HG03378 (cell line): ENCODE measurements at regions not wholly inside any gene's neighbourhood (a gene's known extent, or its start where the extent isn't known, plus 50 kb on each side); places are given as distances from the start of the nearest gene placed in this dataset.

Experiments used
- ATAC-seq: cut with Tn5 transposase; IDR thresholded peaks from one replicate; pipeline ENCODE4 v1.9.1; 2021; ENCODE audit warnings: mild to moderate bottlenecking, moderate library complexity; ENCODE audit not compliant: unreplicated experiment

DNA sequence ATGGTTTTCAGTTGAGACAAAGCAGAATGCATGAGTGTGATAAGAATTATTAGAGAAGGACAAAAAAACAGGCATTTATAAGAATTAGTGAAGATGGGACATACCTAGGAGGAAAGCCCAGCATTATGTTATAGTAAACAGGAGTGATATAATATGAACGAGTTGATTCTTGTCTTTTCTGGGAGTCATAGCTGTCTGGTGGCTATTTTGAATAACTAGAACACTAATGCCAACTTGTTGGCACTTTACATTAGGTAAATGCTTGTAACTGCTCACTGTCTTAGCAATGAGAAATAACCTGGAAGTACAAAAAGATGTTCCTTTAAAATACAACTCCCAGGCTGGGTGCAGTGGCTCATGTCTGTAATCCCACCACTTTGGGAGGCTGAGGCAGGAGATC is 540.8 kb upstream of the SPHKAP start:
- ATAC-seq, result no peak

DNA sequence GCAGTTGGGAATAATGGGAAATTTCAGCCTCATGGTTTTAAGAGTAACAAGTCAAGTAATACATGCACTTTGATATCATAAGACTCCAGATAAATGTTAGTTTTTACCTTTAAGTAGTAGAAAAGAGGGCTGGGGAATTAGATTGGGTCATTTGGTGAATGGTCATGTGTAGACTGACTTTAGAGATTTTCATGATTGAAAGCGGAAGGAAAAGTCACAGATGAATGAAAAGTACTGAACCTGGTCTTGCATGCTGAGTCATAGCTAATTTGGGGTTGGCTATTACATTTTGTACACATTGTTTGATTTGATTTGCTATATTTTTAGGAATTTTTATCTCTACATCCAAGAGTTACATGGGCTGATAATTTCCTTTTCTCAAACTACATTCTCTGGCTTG is 539.4 kb upstream of the SPHKAP start:
- ATAC-seq, result no peak

DNA sequence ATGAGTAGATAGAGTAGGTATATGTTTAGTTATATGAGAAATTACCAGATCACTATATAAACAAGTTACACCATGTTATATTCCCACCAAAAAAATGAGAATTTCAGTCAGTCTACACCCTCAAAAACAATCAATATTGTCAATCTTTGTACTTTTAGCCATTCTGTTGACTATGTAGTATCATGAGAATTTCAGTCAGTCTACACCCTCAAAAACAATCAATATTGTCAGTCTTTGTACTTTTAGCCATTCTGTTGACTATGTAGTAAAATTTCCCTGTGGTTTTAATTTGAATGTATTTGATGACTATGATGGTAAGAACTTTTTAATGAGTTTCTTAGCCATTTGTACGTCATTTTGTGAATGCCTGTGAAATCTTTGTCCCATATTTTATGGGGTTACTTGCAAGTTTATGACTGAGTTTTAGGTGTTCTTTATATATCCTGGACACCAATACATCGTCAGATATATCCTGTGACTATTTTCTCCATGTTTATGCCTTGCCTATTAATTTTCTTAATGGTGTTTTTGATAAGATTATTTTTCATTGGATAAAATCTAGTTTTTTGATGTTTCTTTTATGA is 528.4 kb upstream of the SPHKAP start:
- no peak for ATAC-seq

DNA sequence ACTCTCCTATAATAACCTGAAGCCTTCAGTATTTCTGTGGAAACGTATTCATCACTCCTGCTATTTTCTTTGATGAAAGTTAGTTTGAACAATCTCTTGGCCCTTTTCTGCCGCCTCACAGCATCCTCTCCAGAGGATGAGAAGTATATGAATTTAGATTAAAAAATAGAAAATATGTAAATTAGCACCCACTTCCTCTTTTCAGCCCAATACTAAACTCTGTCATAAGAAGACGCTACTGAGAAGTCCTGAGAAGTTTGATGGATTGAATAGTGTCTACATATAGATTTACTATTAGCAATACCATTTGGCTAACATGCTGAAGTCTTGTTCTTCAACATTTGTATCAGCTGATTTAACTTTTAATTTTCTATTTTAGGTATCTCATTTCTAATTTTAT is 526.4 kb upstream of the SPHKAP start:
- no peak for ATAC-seq

DNA sequence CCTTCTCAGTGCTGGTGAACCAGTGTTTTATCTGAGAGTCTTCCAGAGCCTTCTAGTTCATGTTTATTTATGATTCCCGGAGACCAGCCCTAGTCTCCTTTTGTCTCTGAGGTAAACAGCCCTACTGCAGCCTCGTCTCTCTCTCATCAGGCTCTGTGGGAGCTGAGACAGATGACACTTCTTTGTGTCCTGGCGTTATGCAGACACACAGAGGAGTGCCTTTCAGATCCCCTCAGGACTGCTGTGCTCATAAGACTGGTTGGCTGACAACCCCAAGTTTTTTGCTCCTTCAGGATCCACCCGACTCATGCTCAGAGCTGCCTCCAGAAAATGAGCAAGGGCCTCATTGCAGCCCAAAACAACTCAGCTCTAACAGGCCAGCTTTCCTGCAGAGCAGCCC is 523.8 kb upstream of the SPHKAP start:
- ATAC-seq, result no peak

DNA sequence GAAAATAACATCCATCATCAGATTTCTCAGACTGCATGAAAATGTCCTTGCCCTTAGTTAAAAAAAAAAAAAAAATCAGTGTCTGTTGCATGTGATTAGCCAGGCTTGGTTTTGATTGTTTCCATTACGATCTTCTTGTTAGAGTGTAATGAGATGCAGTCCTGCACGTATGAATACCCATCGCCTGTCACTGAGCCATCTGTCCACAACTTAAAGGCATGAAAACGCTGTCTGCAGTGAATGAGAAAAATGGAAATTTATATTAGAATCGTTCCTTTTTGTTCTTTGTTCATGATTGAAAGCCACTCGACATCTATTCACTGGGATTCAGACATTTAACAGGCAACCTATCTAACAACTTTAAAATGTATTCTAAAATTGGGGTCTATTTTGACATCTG is 521.7 kb upstream of the SPHKAP start:
- ATAC-seq, result no peak

DNA sequence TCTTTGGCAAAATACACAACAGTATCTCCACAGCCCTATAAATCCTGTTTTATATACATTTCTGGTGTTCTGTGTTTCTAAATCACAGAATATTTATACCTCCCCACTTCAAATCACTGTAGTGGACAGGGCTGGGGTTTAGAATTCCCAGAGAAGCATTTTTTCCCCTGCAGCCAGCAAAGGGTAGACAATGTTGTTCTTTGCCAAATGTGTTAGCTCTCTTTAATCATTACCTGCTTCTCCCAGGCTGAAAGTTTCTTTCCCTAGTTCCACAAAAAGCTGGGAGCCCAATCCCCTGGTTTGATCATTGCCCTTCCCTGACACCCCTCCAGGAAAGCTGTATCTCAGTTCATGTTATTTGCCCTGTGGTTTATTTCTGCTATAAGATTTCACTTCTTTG is 520.0 kb upstream of the SPHKAP start:
- no peak for ATAC-seq

DNA sequence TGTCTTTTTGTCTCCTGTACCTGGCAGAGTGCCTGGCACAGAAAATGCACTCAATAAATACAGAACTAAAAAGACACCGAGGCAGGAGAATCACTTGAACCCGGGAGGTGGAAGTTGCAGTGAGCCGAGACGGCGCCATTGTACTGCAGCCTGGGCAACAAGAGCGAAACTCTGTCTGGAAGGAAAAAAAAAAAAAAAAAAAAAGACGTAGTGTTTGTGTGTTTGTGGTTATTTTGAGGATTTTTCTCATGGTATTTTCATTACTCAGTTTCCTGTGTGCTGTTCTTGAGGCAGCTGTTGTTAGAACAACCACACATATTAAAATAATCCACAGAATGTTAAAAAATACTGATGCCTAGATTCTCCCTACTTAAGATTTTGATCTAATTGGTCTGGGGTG is 519.2 kb upstream of the SPHKAP start:
- ATAC-seq, result no peak

DNA sequence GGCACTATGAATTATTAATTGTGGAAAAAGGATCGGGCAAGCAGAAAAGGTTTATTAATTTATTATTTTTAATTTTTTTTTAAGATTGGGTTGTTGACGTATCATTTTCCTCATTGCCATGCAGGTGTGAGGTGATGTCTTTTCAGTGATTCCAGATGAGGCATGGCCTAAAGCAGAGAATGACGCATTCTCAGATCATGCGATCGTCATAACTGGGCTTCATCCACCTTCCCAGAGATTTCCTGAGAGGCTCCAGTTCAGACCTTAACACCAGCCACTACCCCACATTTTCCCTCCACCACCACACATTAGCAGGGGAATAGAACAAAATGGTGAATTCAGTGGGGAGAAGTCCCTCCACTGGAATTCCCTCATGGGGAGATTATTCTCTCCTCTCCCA is 518.4 kb upstream of the SPHKAP start:
- no peak for ATAC-seq

DNA sequence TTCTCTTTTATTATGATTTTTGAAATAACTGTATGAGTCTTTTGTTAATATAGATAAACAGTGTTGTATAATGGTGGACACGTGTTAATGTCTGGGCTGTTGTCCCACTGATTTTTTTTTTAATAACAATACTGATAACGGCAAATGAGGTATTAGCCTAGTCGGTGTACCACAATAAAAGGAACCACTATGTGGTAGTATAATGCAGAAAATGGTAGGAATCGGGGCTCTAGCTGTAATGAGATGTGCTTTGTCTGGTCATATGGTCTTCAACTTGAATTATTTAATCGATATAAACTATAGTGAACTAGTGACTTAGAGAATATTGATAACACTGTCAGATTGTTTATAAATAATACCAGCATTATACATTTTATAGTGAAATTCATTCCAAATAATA is 517.9 kb upstream of the SPHKAP start:
- no peak for ATAC-seq

DNA sequence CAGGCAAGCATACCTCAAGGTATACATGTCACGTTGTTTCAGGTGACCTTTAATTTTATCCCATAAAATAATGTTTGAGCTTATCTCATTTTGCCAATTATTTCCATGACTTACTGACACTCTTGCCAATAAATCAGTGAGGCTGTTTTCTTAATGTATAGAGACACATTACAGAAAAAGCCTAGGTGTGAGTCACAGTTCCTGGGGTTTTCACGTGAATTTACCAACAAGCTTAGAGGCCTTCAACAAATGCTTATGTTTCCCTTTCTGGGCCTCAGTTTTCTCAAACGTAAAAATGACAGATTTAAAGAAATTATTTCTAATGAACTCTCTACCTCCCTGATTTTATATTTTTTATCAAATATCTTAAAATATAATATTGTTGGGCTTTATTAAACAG is 517.5 kb upstream of the SPHKAP start:
- no peak for ATAC-seq

DNA sequence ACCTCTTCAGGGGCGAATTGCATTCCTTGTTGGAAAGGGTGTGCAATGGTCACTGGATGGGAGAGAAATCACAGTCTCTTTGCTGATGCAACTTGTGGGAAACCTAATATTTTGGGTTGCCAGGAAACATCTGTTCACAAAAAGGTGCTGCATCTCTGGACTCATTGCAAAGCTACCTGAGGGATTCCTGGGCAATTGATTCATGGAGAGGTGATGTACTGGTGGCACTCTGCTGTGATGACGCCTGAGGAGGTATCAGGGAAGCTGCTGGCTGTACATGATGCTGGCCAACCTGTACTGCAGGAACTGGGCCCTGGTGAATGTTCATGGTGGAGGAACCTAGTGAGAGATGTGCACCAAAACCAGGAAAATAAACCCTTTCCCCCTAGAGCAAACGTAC is 516.0 kb upstream of the SPHKAP start:
- no peak for ATAC-seq

DNA sequence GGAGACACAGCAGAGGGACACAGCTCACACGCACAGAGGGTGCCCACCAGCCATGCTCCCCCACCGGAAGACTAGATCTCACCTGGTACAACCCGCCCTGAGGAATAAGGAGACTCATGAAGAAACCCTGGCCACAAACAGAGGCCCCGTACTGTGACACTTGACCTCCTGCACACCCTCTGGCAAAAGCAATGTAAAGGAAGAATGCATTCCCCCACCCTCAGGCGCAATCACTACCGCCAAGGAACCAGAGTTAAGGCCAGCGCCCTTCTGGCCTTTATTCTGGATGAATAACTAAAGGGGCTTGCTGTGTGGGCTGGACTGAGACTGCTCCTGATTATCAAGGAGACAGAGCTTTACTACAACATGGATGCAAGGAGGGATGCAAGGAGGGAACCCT is 509.2 kb upstream of the SPHKAP start:
- ATAC-seq, result no peak

DNA sequence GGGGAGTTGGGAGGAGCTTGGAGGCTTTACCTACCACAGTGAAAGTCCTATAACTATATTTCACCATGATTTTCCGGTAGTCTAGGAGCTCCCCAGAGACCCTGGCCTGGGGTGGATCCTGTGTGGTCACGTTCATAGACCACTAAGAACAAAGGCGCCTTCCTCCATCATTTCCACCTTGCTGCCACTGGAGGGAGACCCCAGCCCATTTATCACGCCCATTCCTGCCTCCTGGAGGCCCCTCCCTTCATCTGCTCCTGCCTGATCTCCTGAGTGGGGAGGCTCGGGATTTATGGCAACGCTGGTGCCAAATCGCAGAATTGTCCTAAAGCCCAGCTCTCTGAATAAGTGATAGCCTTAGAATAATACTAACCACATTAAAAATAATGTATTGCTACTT is 507.6 kb upstream of the SPHKAP start:
- no peak for ATAC-seq

DNA sequence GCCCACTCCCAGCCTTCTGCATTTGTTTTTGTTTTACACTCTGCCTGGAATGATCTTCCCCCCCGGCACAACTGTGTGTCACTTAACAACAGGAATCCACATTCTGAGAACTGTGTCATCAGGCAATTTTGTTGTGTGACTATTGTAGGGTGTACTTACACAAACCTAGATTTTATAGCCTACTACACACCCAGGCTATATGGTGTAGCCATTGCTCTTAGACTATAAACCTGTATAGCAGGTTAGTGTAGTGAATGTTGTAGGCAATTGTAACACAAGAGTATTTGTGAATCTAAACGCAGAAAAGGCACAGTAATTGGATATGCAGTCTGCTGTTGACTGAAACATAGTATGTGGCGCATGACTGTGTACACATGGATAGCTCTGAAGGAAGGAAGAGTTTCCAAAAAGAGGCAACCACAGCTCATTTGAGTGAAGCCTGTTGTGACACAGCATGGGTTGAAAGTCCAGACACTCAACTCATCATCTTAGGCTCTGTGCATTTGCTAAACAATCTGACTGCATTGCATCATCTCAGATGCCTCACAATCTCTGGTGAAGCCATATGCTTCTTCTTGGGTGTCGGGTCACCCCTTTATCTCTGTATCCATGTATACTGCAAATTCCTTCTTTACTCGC is 506.6 kb upstream of the SPHKAP start:
- no peak for ATAC-seq

DNA sequence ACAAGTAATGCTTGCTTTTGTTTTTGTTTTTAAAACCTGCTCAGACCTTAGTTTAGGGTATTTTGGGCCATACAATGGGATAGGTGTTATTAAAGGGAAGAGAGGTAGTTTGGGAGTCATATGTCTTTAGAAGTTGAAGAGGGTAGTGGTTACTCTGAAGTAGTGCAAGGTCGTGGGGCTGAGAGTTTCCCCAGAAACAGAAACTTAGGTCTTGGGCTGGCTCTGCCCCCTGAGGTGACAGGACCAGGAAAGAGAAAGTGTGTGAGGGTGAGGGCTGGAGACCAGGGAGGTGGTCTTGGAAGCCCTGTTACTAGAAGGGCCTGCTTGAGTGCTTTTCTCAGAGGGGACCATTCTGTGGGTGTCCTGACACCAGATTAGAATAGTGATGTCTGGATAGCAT is 500.5 kb upstream of the SPHKAP start:
- ATAC-seq, result no peak

DNA sequence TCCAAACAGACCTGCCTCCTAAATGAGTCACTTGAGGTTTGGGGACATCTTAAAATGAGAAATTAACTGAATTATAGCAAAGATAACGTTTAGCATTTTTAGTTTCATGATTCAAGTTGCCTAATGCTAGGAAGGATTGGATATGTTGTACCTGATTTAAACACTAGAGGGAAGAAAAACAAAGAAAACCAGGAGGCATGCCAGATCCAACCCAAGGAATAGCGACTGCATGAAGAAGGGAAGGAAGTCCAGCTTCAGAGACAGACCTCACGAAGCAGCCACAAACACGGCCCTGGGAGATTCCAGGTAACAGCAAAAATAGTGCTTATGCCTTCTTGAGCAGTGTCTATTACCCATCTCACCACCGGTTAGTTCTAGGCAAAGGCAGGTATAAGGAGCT is 499.9 kb upstream of the SPHKAP start:
- ATAC-seq, result no peak

DNA sequence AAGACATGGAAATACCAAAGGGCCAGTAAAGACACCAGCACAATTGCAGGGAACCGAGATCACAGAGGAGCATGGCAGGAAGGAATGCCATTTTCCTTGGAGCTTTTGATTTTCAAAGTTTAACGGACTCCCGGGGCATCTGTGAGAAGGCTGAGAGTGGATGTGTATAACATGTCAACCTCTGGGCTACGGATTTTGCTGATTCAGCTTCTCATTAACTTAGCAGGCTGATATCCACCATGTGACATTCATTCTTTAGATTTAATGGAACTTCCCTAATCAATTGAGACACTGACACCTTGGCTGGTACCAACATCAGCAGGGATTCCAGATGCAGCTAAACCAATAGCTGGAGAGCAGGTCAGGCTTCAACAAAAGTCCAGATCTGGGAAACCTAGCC is 496.6 kb upstream of the SPHKAP start:
- ATAC-seq, result no peak

DNA sequence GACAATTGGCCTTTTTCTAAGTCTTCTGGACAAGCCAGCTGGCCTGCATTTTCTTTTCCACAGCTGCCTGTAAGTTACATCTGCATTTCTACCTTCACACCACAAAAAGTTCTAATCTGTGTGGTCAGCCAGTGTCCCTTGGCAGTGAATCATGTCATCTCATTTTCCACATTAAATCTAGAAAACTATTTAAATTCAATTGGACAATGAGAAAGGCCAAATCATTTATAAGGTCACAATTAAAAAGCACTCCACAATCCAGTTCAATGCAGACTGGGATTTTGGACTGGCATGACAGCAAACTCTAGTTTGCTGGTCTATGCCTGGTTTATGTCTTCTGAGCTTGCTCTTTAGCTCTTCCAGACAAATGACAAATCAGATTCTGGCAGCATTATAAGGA is 494.2 kb upstream of the SPHKAP start:
- no peak for ATAC-seq

DNA sequence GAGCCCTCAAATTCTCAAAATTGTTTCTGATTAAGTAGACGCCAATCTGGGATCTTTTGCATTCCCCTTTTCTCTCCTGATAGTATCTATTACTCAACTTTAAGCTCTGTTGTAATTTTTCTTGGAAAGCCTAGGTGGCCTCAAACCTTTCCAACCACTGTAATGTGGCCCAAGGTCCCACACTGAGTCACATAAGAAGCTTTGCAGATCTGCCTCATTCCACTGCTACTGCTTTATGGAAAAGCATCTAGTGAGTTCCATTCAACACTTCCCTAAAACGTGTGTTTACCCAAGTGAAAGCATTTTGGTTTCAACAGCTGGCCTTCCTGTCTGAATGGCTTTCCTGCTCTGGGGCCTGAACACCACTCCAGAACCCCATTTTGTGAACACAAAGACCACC is 493.6 kb upstream of the SPHKAP start:
- ATAC-seq, result no peak

DNA sequence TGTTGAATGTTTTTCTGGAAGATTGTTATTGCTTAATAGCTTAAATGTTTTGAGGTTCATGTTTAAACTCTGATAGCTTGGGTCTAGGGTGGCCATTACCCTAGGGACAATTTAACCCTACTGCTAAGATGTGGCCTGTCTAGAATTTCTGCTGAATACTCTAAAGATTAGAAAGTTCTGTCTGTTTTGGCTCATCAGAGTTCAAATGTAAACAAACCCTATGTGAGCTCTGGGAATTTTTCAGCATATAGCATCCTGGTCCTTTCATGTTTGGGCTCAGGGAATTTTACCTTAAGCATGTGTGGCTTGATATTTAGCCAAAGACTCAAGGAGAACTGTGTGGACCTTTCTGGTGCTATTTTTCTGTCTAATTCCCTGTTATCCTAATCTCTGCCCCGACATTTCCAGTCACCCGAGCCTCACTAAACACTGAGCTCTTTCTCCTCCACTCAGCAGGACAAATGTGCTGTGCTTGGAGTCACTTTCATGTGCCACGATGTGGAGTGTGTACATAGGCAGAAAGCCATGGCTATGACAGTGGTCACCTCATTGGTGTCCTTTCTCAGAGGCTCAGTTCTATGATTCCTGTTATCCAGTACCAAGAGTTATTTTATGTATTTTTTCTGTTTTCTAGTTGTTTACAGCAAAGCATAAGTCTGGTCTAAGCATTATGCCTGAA is 492.5 kb upstream of the SPHKAP start:
- no peak for ATAC-seq

DNA sequence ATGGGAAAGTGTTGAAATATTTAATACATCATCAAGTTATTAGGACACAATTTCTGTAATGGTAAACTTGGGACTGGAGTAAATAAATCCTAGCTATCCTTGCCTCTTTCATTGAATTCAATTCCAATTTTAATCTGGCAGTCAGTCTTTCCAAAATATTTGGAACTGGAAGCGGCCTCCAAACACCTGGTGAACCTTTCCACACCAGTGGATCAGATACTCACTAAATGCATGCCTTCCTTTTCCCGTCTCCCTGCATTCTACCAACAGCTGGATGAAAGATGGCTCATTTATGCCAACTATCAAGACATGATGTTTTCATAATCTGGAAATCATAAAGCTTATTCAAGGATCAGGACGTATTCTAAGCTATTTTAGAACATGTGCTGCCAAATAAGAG is 488.2 kb upstream of the SPHKAP start:
- ATAC-seq, result no peak

DNA sequence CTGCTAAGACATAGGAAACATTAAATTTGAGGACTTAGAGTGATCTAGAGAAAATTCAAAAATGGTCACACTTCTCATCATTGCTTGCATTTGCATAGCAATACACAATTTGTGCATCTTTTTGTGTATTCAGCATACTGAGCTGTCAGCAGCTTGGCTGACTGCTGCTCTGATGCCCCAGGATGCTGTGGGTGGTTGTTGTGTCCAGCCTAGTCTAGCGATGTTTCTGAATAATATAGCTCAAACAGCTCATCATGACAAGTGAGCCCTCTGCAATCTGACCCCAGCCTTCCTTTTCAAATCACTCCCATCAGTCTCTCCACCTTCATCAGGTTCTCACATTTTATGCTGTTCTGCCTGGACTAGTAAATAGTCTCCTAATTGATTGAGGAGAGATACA is 483.7 kb upstream of the SPHKAP start:
- ATAC-seq, result no peak
